ENCODE measurements at regions not wholly inside any gene's neighbourhood (a gene's known extent, or its start where the extent isn't known, plus 50 kb on each side); places are given as distances from the start of the nearest gene placed in this dataset.

DNA sequence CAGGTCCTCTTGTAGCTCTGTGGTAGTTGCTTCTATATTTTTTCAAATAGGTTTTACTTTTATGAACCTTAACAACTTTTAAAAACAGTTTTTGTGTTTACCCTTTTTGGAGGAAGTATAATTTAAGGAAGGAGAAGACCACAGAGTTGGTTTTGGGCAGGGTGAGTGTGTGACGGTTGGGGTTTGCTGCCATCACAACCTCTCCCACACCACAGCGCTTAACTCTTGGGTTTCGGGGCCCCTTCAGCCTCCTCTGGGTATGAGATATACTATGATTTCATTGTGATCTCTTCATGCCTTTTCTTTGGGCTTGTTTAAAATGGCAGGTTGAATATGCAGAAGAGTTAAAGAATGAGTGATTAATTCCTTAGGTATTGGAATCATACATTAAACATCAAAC lies 228.7 kb upstream of the CRY1 start:
- TF ChIP-seq, protein P1, sequence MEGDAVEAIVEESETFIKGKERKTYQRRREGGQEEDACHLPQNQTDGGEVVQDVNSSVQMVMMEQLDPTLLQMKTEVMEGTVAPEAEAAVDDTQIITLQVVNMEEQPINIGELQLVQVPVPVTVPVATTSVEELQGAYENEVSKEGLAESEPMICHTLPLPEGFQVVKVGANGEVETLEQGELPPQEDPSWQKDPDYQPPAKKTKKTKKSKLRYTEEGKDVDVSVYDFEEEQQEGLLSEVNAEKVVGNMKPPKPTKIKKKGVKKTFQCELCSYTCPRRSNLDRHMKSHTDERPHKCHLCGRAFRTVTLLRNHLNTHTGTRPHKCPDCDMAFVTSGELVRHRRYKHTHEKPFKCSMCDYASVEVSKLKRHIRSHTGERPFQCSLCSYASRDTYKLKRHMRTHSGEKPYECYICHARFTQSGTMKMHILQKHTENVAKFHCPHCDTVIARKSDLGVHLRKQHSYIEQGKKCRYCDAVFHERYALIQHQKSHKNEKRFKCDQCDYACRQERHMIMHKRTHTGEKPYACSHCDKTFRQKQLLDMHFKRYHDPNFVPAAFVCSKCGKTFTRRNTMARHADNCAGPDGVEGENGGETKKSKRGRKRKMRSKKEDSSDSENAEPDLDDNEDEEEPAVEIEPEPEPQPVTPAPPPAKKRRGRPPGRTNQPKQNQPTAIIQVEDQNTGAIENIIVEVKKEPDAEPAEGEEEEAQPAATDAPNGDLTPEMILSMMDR (conservative IDR thresholded peaks at IDR 0.05; ENCODE audit: low read depth, low read length), result no peak
- TF ChIP-seq EZH2 (IDR thresholded peaks at IDR 0.05; ENCODE audit: low read length, unreplicated experiment) (no peak), EZH2phosphoT487 (IDR thresholded peaks at IDR 0.05; ENCODE audit: borderline replicate concordance, low read length) (no peak)

All from PC-3 (cell line).